ENCODE measurements at regions not wholly inside any gene's neighbourhood (a gene's known extent, or its start where the extent isn't known, plus 50 kb on each side); places are given as distances from the start of the nearest gene placed in this dataset.

DNA sequence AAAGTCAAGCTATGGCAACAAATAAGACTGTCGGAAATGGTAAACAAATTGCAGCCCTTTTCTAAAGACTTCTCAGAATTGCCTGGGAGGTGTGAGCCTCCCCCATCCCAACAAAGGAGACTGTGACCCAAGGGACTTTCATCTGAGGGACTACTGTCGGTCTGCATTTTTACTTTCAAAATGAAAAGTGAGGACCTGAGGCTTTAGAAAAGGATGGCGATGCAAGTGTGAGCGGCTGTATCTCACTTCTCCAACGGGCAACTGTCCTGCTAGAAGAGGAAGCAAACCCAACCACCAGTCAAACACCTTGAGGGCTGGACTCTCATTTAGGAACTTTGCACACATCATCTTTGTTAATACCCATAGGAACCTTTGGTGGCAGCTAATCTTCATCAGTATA, 62.6 kb upstream of the CLNK start:
- no peak for ATAC-seq
- no peak for DNase-seq (ENCODE audit: low spot score)
- H3K27me3 Mint-ChIP-seq (ENCODE audit: low read depth), result no peaks in the 10 kb centered on the region
- peaks cover 64% of the 10 kb centered on the region for H3K9me3 Mint-ChIP-seq
- no peak overlapping the region for H3K27ac Mint-ChIP-seq
- H3K4me3 Mint-ChIP-seq, result no peak overlapping the region
- no peak for TF ChIP-seq SP1 (CRISPR knock-in tag; conservative IDR thresholded peaks at IDR 0.05)
- TF ChIP-seq HMGXB4 (CRISPR knock-in tag; IDR thresholded peaks at IDR 0.05), result no peak
- H3K4me1 Mint-ChIP-seq, result no peaks in the 10 kb centered on the region
- CTCF ChIA-PET, result no interaction called here
- POLR2A ChIA-PET, result no interaction called here
- peaks cover 47% of the 10 kb centered on the region for H3K36me3 Mint-ChIP-seq

DNA sequence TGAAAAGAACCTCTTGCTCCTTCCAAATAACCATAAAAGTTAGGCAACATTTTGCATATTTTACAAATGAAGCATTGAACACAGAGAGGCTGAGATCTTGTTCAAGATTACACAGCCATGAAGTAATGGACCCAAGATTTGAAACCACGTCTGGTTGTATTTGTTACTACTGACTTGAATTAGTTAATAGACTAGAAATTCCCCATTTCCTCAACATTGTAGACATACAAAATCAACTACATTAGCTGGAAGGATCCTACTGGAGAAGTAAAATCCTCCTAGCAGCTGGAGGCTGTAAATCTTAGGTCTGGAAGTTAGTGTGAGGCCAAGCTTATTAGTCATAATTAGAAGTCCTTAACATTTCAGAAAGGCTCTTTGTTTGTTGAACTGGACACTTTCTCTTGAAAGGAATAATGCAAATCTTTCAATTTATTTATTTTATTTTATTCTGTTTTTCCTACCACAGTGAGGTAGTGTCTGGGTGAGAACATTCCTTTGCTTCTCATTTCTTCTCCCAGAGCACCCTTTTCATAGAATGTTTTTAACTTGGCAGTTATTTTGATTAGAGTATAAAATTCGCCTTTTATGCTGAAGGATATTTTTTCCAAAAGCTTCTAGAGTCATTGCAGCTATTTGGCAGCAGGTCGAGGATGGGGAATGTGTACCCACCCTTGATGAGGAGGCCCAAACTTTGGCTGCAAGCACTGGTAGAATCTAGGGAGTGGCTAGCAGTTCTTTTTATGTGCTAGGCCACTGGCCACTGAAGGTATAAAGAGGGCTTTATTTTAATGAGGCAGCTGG, 62.0 kb upstream of the CLNK start:
- peaks cover 58% of the 10 kb centered on the region for H3K9me3 Mint-ChIP-seq
- ATAC-seq, result no peak

DNA sequence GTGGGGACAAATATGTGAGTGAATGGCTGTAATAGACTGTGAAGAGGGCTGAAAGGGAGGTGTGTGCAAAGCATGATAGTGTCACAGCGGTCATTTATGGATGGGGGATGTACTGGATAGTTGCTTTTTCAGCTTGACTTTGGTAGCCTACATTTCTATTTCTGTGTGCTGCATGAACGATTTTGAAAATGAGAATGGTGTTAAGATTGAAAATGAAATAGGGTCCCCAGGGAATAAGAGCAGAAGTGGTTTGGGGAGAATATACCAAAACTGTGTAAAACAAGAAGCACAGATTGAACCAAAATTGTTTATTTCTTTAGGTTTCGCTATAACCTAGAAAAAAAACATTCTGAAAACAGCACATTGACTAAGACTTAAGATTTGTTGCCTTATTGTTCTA, 58.8 kb upstream of the CLNK start:
- Mint-ChIP-seq H3K9me3 (peaks cover 32% of the 10 kb centered on the region), H3K4me1 (peaks cover 4% of the 10 kb centered on the region; the same call in 1 of the 2 replicates), H3K27ac (no peak overlapping the region), H3K4me3 (no peak overlapping the region), H3K36me3 (peaks cover 39% of the 10 kb centered on the region), H3K27me3 (ENCODE audit: low read depth) (no peaks in the 10 kb centered on the region)
- DNase-seq (ENCODE audit: low spot score), result no peak
- ChIA-PET CTCF (no interaction called here), POLR2A (no interaction called here)
- no peak for TF ChIP-seq KAT7 (CRISPR knock-in tag; IDR thresholded peaks at IDR 0.05; ENCODE audit: borderline replicate concordance)
- no peak for TF ChIP-seq IRF2 (CRISPR knock-in tag; IDR thresholded peaks at IDR 0.05; ENCODE audit: borderline replicate concordance, low read depth)
- no peak for TF ChIP-seq GTF2I (CRISPR knock-in tag; conservative IDR thresholded peaks at IDR 0.05)
- TF ChIP-seq ZNF532 (CRISPR knock-in tag; IDR thresholded peaks at IDR 0.05; ENCODE audit: borderline replicate concordance), result no peak
- TF ChIP-seq ZNF423 (CRISPR knock-in tag; IDR thresholded peaks at IDR 0.05), result no peak
- TF ChIP-seq FOXJ3 (CRISPR knock-in tag; IDR thresholded peaks at IDR 0.05; ENCODE audit: borderline replicate concordance), result no peak
- TF ChIP-seq, protein P1, sequence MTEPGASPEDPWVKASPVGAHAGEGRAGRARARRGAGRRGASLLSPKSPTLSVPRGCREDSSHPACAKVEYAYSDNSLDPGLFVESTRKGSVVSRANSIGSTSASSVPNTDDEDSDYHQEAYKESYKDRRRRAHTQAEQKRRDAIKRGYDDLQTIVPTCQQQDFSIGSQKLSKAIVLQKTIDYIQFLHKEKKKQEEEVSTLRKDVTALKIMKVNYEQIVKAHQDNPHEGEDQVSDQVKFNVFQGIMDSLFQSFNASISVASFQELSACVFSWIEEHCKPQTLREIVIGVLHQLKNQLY (CRISPR knock-in tag; IDR thresholded peaks at IDR 0.05), result no peak
- TF ChIP-seq NFYB (CRISPR knock-in tag; conservative IDR thresholded peaks at IDR 0.05; ENCODE audit: low read depth), result no peak
- TF ChIP-seq TEAD1 (CRISPR knock-in tag; IDR thresholded peaks at IDR 0.05), result no peak
- TF ChIP-seq NFE2L1 (CRISPR knock-in tag; IDR thresholded peaks at IDR 0.05), result no peak
- no peak for TF ChIP-seq JUN (CRISPR knock-in tag; IDR thresholded peaks at IDR 0.05)
- no peak for TF ChIP-seq ATF3 (CRISPR knock-in tag; conservative IDR thresholded peaks at IDR 0.05)
- no peak for TF ChIP-seq IRF1 (CRISPR knock-in tag; IDR thresholded peaks at IDR 0.05)
- no peak for TF ChIP-seq ZBTB43 (CRISPR knock-in tag; IDR thresholded peaks at IDR 0.05)
- TF ChIP-seq SOX15 (CRISPR knock-in tag; IDR thresholded peaks at IDR 0.05), result no peak
- no peak for TF ChIP-seq ATF1 (CRISPR knock-in tag; IDR thresholded peaks at IDR 0.05)
- no peak for ATAC-seq

More for the DNA sequence above, 62.0 kb upstream of the CLNK start:
- H3K4me3 Mint-ChIP-seq, result no peak overlapping the region
- H3K27me3 Mint-ChIP-seq (ENCODE audit: low read depth), result no peaks in the 10 kb centered on the region
- ChIA-PET CTCF (no interaction called here), POLR2A (no interaction called here)
- no peak for TF ChIP-seq PREB (CRISPR knock-in tag; IDR thresholded peaks at IDR 0.05; ENCODE audit: borderline replicate concordance)
- peaks cover 42% of the 10 kb centered on the region for H3K36me3 Mint-ChIP-seq
- DNase-seq (ENCODE audit: low spot score), result no peak
- H3K27ac Mint-ChIP-seq, result no peak overlapping the region
- no peaks in the 10 kb centered on the region for H3K4me1 Mint-ChIP-seq
